Lung (tissue), 11 donors: ENCODE measurements at regions not wholly inside any gene's neighbourhood (a gene's known extent, or its start where the extent isn't known, plus 50 kb on each side); places are given as distances from the start of the nearest gene placed in this dataset.
A peak's percentile ranks its signal among the peaks of the same experiment; 100 is the strongest.

Experiments used
- ATAC-seq: fragments of 200-7000 bp; cut with Tn5 transposase; one replicate; pipeline ENCODE4 v1.9.1; 2020; ENCODE audit warnings: moderate number of reproducible peaks; ENCODE audit not compliant: insufficient read depth, low FRiP score
- DNase-seq, 3 donors: peaks; one replicate each; pipeline ENCODE4 v3.0.0-alpha.2; 2013 to 2017
- H3K27ac ChIP-seq, 2 donors: one replicate each; pipeline ENCODE4 v1.5.1; 2013; ENCODE audit warnings: mild to moderate bottlenecking in 2 of 2, moderate library complexity in 2 of 2, control low read depth in 1 of 2, inconsistent platforms in 1 of 2, low read depth in 1 of 2, low read length in 1 of 2
- H3K27me3 ChIP-seq, 3 donors: one replicate each; pipeline ENCODE4 v1.5.1; 2013; ENCODE audit warnings: low read length in 2 of 3; ENCODE audit not compliant: control insufficient read depth in 3 of 3, insufficient read depth in 3 of 3
- H3K36me3 ChIP-seq, 4 donors: one replicate each; pipeline ENCODE4 v1.5.1; 2013; ENCODE audit warnings: low read length in 4 of 4, mild to moderate bottlenecking in 1 of 4, moderate library complexity in 1 of 4; ENCODE audit not compliant: control insufficient read depth in 4 of 4, insufficient read depth in 4 of 4
- H3K4me1 ChIP-seq, 5 donors: one replicate each; pipeline ENCODE4 v1.5.1; 2013; ENCODE audit warnings: low read length in 5 of 5, mild to moderate bottlenecking in 2 of 5, moderate library complexity in 1 of 5; ENCODE audit not compliant: control insufficient read depth in 5 of 5, insufficient read depth in 5 of 5
- H3K4me3 ChIP-seq: one replicate; pipeline ENCODE4 v1.5.1; 2013; ENCODE audit warnings: mild to moderate bottlenecking, control low read depth, moderate library complexity
- H3K9ac ChIP-seq, 2 donors: one replicate each; pipeline ENCODE4 v1.5.1; 2013; ENCODE audit warnings: low read length in 2 of 2, control low read depth in 1 of 2; ENCODE audit not compliant: insufficient read depth in 1 of 2
- H3K9me3 ChIP-seq, 4 donors: one replicate each; pipeline ENCODE4 v1.5.1; 2013; ENCODE audit warnings: low read length in 3 of 4, mild to moderate bottlenecking in 1 of 4, moderate library complexity in 1 of 4; ENCODE audit not compliant: control insufficient read depth in 4 of 4, insufficient read depth in 3 of 4
- WGBS, 2 donors: extraction: QIAGEN DNeasy Blood & Tissue Kit; methylation state at CpG; one replicate each; pipeline ENCODE4 v1.1.7; 2013; 5-methylcytosine and 5-hydroxymethylcytosine counted together
- TF ChIP-seq, protein P1 (sequence below): IDR thresholded peaks from 2 replicates; pipeline ENCODE4 v1.5.1; 2012; ENCODE audit warnings: mild to moderate bottlenecking; ENCODE audit errors: control extremely low read depth, extremely low read depth
- donor health status: control.
- donor health status: control.
- donor health status: Bipolar disorder and iron deficiency.
- donor health status: healthy.
- donor health status: DM: yes; HTN: yes; CAD: no.

DNA sequence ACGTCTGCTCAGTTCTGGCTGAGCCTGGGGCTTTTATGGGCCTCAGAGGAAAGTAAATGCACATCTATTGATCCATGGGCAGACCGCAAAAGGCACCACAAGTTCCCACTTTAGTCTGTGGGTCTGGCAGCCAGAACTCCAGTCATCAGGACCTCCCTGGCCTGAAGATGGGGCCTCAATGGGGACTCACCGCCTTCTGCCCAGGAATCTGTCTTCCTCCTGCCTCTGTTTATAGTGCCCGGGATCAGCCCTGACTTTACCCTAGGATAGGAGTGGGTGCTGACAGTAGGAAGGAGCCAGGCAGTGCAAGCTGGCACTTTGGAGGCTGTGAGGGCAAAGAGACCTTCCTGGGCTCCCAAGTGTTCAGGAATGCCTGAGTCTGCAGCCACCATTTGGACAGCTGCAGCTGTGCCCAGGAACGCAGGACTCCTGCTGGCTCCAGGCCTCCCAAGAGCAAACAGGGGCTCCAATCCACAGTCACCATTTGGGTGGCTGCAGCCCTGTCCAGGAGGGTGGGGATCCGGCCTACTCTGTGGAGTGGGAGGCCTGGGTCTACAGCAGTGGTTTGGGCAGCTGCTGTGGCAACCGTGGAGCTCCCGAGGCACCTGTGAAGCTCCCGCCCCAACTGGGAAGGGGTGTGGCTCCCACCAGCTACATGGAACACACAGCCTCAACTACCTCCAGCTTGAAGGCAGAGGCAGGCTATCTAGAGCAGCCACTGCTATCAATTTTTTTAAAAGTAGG, 1440.9 kb upstream of the ADGRL3 start:
- DNase-seq = no peak
- no peak overlapping the region for H3K27ac ChIP-seq
- no peaks in the 10 kb centered on the region for H3K27me3 ChIP-seq
- no peak for ATAC-seq
- no peak overlapping the region for H3K9ac ChIP-seq
- H3K36me3 ChIP-seq = no peaks in the 10 kb centered on the region
- 80 to 89% methylated on average over 9 of the region's 9 CpGs for WGBS, 2 donors
- H3K4me3 ChIP-seq = no peak overlapping the region
- H3K9me3 ChIP-seq = peaks cover 0 to 9% (median 2%) of the 10 kb centered on the region in 4 donors
- no peaks in the 10 kb centered on the region for H3K4me1 ChIP-seq
- TF ChIP-seq, protein P1, sequence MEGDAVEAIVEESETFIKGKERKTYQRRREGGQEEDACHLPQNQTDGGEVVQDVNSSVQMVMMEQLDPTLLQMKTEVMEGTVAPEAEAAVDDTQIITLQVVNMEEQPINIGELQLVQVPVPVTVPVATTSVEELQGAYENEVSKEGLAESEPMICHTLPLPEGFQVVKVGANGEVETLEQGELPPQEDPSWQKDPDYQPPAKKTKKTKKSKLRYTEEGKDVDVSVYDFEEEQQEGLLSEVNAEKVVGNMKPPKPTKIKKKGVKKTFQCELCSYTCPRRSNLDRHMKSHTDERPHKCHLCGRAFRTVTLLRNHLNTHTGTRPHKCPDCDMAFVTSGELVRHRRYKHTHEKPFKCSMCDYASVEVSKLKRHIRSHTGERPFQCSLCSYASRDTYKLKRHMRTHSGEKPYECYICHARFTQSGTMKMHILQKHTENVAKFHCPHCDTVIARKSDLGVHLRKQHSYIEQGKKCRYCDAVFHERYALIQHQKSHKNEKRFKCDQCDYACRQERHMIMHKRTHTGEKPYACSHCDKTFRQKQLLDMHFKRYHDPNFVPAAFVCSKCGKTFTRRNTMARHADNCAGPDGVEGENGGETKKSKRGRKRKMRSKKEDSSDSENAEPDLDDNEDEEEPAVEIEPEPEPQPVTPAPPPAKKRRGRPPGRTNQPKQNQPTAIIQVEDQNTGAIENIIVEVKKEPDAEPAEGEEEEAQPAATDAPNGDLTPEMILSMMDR = no peak

DNA sequence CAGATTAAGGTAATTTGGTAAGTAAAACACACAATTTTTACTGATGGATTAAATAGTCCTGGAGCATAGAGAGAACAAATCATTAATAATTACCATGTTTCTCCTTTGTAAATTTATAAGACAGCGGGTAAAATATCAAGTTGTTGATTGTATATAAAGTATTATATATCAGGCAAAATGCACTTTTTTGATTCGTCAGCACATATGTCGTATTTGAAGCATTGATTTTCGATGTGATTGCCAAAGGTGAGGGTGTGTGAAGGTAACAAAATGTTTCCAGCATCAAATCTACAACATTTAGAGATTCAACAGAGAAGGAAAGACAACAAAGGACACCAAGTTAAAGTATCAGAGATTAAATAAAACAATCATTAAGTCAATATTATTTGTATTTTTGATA, 1437.8 kb upstream of the ADGRL3 start:
- no peak for DNase-seq
- TF ChIP-seq, protein P1 = no peak
- 86 to 89% methylated on average over 4 of the region's 4 CpGs for WGBS, 2 donors

DNA sequence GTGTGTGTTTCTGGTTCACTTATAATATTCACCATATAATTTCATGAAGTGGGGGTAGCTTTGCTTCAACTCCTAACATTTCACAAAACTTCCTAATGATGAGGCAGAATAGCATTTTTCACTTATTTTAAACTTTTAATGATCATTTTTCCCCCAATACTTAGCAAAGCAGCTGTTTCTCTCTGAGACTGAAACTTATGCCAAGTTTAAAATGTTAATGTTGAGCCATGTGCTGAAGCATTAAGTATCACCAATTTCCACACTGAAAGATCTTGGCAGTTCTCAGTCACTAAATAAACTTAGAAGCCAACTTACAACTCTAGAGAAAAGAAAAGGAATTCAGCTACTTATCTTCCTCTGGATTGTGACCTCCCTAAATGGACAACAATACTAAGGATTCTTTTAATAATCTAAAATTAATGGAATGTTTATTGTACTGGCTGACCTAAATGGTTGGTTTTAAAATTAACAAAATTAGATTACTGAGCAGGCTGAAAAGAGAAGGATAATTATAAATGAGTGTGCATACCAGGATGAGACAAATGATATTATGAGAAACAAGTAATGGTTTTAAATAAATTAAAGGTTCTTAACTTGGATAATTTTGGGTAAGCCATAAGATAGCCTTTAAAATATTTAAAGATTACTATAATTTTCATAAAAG, 1429.4 kb upstream of the ADGRL3 start:
- H3K4me1 ChIP-seq = no peaks in the 10 kb centered on the region
- no peak for ATAC-seq
- DNase-seq = peak in 2 of 3 donors; percentile 71 to 76

More for the DNA sequence above, 1437.8 kb upstream of the ADGRL3 start:
- Histone ChIP-seq H3K4me1 (no peaks in the 10 kb centered on the region), H3K27me3 (no peaks in the 10 kb centered on the region), H3K36me3 (no peaks in the 10 kb centered on the region), H3K4me3 (no peak overlapping the region), H3K9ac (no peak overlapping the region), H3K9me3 (peaks cover 0 to 9% (median 2%) of the 10 kb centered on the region in 4 donors), H3K27ac (no peak overlapping the region)
- no peak for ATAC-seq

More for the DNA sequence above, 1429.4 kb upstream of the ADGRL3 start:
- no peaks in the 10 kb centered on the region for H3K36me3 ChIP-seq
- no peak overlapping the region for H3K27ac ChIP-seq
- no peaks in the 10 kb centered on the region for H3K9me3 ChIP-seq
- H3K9ac ChIP-seq = no peak overlapping the region
- no peak overlapping the region for H3K4me3 ChIP-seq
- TF ChIP-seq, protein P1 = no peak
- no peaks in the 10 kb centered on the region for H3K27me3 ChIP-seq
